Smooth muscle cell (in vitro differentiated cells): ENCODE measurements at regions not wholly inside any gene's neighbourhood (a gene's known extent, or its start where the extent isn't known, plus 50 kb on each side); places are given as distances from the start of the nearest gene placed in this dataset.

Experiments used
- DNase-seq: peaks from one replicate; lab custom pipeline; 2025; ENCODE audit not compliant: unreplicated experiment; lab: John Stamatoyannopoulos, UW
- H2AFZ ChIP-seq: fragments of 200-600 bp; sonication (generic); 2 replicates; pipeline ENCODE4 v1.6.0; 2016; ENCODE audit warnings: antibody characterized with exemption, low read depth, mild to moderate bottlenecking
- H3F3A ChIP-seq: fragments of 200-600 bp; sonication (generic); 2 replicates; pipeline ENCODE4 v1.6.0; 2017; ENCODE audit warnings: antibody characterized with exemption, low read depth
- H3K27ac ChIP-seq: fragments of 200-600 bp; sonication (generic); 2 replicates; pipeline ENCODE4 v1.5.1; 2016; ENCODE audit warnings: low read depth, mild to moderate bottlenecking
- H3K27me3 ChIP-seq: fragments of 200-600 bp; sonication (generic); 2 replicates; pipeline ENCODE4 v1.6.1; 2016; ENCODE audit warnings: low read depth, mild to moderate bottlenecking
- H3K36me3 ChIP-seq: fragments of 200-600 bp; sonication (generic); 2 replicates; pipeline ENCODE4 v1.5.1; 2016; ENCODE audit warnings: low read depth
- H3K4me1 ChIP-seq: fragments of 200-600 bp; sonication (generic); 2 replicates; pipeline ENCODE4 v1.5.1; 2016; ENCODE audit warnings: low read depth
- H3K4me2 ChIP-seq: fragments of 200-600 bp; sonication (generic); 2 replicates; pipeline ENCODE4 v1.6.0; 2016; ENCODE audit warnings: mild to moderate bottlenecking
- H3K4me3 ChIP-seq: fragments of 200-600 bp; sonication (generic); 2 replicates; pipeline ENCODE4 v1.5.1; 2016; ENCODE audit warnings: mild to moderate bottlenecking
- H3K79me2 ChIP-seq: fragments of 200-600 bp; sonication (generic); 2 replicates; pipeline ENCODE4 v1.6.0; 2016; ENCODE audit warnings: low read depth, mild to moderate bottlenecking
- H3K9ac ChIP-seq: fragments of 200-600 bp; sonication (generic); 2 replicates; pipeline ENCODE4 v1.6.0; 2016; ENCODE audit warnings: low read depth
- H3K9me3 ChIP-seq: fragments of 200-600 bp; sonication (generic); replicated peaks from 2 replicates; pipeline ENCODE4 v1.5.1; 2016; ENCODE audit warnings: low read depth
- H4K20me1 ChIP-seq: fragments of 200-600 bp; sonication (generic); 2 replicates; pipeline ENCODE4 v1.6.0; 2016; ENCODE audit warnings: low read depth
- CTCF ChIP-seq: fragments of 200-600 bp; sonication (generic); IDR thresholded peaks from 2 replicates; pipeline ENCODE4 v1.5.1; 2017; ENCODE audit warnings: borderline replicate concordance, mild to moderate bottlenecking, antibody characterized with exemption; ENCODE audit not compliant: insufficient read depth, poor library complexity, severe bottlenecking
- WGBS: methylation state at CpG from one replicate; pipeline ENCODE4 v1.1.7; 2016; ENCODE audit warnings: low lambda C conversion rate; 5-methylcytosine and 5-hydroxymethylcytosine counted together

- H3K4me3 ChIP-seq = no peak overlapping the region
- no peak for DNase-seq
- no peaks in the 10 kb centered on the region for H3K4me1 ChIP-seq
- 94% methylated on average over 18 of the region's 18 CpGs for WGBS
- no peaks in the 10 kb centered on the region for H3K36me3 ChIP-seq
- H3K4me2 ChIP-seq = no peak overlapping the region
- H3K79me2 ChIP-seq = no peaks in the 10 kb centered on the region
- H3F3A ChIP-seq = no peaks in the 10 kb centered on the region
- peaks cover 3% of the 10 kb centered on the region for H3K27me3 ChIP-seq
- TF ChIP-seq CTCF = no peak
- H3K9me3 ChIP-seq = no peaks in the 10 kb centered on the region
- H3K27ac ChIP-seq = no peak overlapping the region
- H2AFZ ChIP-seq = no peak overlapping the region
- H4K20me1 ChIP-seq = no peaks in the 10 kb centered on the region
- no peak overlapping the region for H3K9ac ChIP-seq
These were observed 145.1 kb downstream of the MRM1 start for GRCh38 chr17:36746381-36747053.

GRCh38 chr17:36747861-36748260 lies 146.5 kb downstream of the MRM1 start:
- Histone ChIP-seq H3K4me2 (no peak overlapping the region), H3K9me3 (no peaks in the 10 kb centered on the region), H3K4me1 (no peaks in the 10 kb centered on the region), H3F3A (no peaks in the 10 kb centered on the region), H2AFZ (no peak overlapping the region), H4K20me1 (no peaks in the 10 kb centered on the region), H3K27ac (no peak overlapping the region), H3K9ac (no peak overlapping the region), H3K27me3 (peaks cover 3% of the 10 kb centered on the region), H3K79me2 (no peaks in the 10 kb centered on the region), H3K4me3 (no peak overlapping the region), H3K36me3 (no peaks in the 10 kb centered on the region)
- no peak for DNase-seq
- TF ChIP-seq CTCF = no peak
- 97% methylated on average over 12 of the region's 12 CpGs for WGBS

- Histone ChIP-seq H3F3A (no peaks in the 10 kb centered on the region), H3K27ac (no peak overlapping the region), H2AFZ (no peak overlapping the region), H3K9ac (no peak overlapping the region), H3K79me2 (no peaks in the 10 kb centered on the region), H3K4me1 (no peaks in the 10 kb centered on the region), H3K4me2 (no peak overlapping the region), H3K4me3 (no peak overlapping the region), H3K27me3 (peaks cover 3% of the 10 kb centered on the region), H3K36me3 (no peaks in the 10 kb centered on the region), H4K20me1 (no peaks in the 10 kb centered on the region), H3K9me3 (no peaks in the 10 kb centered on the region)
- WGBS = 91% methylated on average over 10 of the region's 10 CpGs
- DNase-seq = no peak
- TF ChIP-seq CTCF = no peak
These were observed 146.9 kb downstream of the MRM1 start for GRCh38 chr17:36748272-36748671.

GRCh38 chr17:36749493-36749892 lies 148.1 kb downstream of the MRM1 start:
- Histone ChIP-seq H3K36me3 (no peaks in the 10 kb centered on the region), H3F3A (no peaks in the 10 kb centered on the region), H3K79me2 (no peaks in the 10 kb centered on the region), H3K27me3 (peaks cover 3% of the 10 kb centered on the region), H3K4me2 (no peak overlapping the region), H3K9me3 (no peaks in the 10 kb centered on the region), H3K4me1 (no peaks in the 10 kb centered on the region), H2AFZ (no peak overlapping the region), H3K4me3 (no peak overlapping the region), H3K9ac (no peak overlapping the region), H4K20me1 (no peaks in the 10 kb centered on the region), H3K27ac (no peak overlapping the region)
- DNase-seq = no peak
- no peak for TF ChIP-seq CTCF
- WGBS = 93% methylated on average over 17 of the region's 17 CpGs
